CD14-positive monocyte (primary cell): ENCODE measurements at regions not wholly inside any gene's neighbourhood (a gene's known extent, or its start where the extent isn't known, plus 50 kb on each side); places are given as distances from the start of the nearest gene placed in this dataset.

ENCODE experiments used
- DNase-seq, 3 donors: peaks; one replicate each; pipeline ENCODE4 v3.0.0-alpha.2; 2011 to 2022
- H2AFZ ChIP-seq: 2 replicates; pipeline ENCODE4 v1.6.0; 2012; ENCODE audit warnings: mild to moderate bottlenecking, low read depth, low read length, inconsistent platforms; ENCODE audit not compliant: insufficient read depth, poor library complexity, severe bottlenecking
- H3K27ac ChIP-seq, 2 donors: 1 replicate in 1 of 2; 2 replicates in 1 of 2; pipeline ENCODE4 v1.5.1; 2012 to 2013; ENCODE audit warnings: low read length in 2 of 2, control low read depth in 1 of 2, inconsistent platforms in 1 of 2, low read depth in 1 of 2, mild to moderate bottlenecking in 1 of 2
- H3K27me3 ChIP-seq, 2 donors: one replicate each; pipeline versions ENCODE4 v1.6.0 to v1.6.1; 2011 to 2013; ENCODE audit warnings: low read length in 2 of 2; ENCODE audit not compliant: control insufficient read depth in 2 of 2, insufficient read depth in 2 of 2
- H3K36me3 ChIP-seq, 2 donors: replicated peaks in 1 of 2; 1 replicate in 1 of 2; 2 replicates in 1 of 2; pipeline versions ENCODE4 v1.5.1 to v1.6.1; 2012 to 2013; ENCODE audit warnings: low read length in 2 of 2, control low read depth in 1 of 2, inconsistent platforms in 1 of 2, mild to moderate bottlenecking in 1 of 2; ENCODE audit not compliant: insufficient read depth in 2 of 2, control insufficient read depth in 1 of 2
- H3K4me1 ChIP-seq, 2 donors: 1 replicate in 1 of 2; 2 replicates in 1 of 2; pipeline versions ENCODE4 v1.5.1 to v1.6.1; 2012 to 2013; ENCODE audit warnings: low read length in 2 of 2, control low read depth in 1 of 2, inconsistent platforms in 1 of 2, mild to moderate bottlenecking in 1 of 2, moderate library complexity in 1 of 2; ENCODE audit not compliant: insufficient read depth in 2 of 2, control insufficient read depth in 1 of 2
- H3K4me2 ChIP-seq: replicated peaks from 2 replicates; pipeline ENCODE3; 2012; ENCODE audit warnings: low read length, moderate library complexity, mild to moderate bottlenecking; ENCODE audit not compliant: poor library complexity, severe bottlenecking; ENCODE audit errors: extremely low read depth
- H3K4me3 ChIP-seq, 3 experiments: fragments of 200-600 bp in 1 of 3; sonication (generic) in 1 of 3; replicated peaks in 1 of 3; 1 replicate in 2 of 3; 2 replicates in 1 of 3; pipeline ENCODE4 v1.5.1; 2011 to 2013; ENCODE audit warnings: low read length in 3 of 3, mild to moderate bottlenecking in 3 of 3, control low read depth in 2 of 3, low read depth in 2 of 3, inconsistent platforms in 1 of 3, moderate library complexity in 1 of 3
- H3K79me2 ChIP-seq: 2 replicates; pipeline ENCODE4 v1.6.0; 2012; ENCODE audit warnings: mild to moderate bottlenecking, control low read depth, inconsistent platforms, low read length, moderate library complexity; ENCODE audit not compliant: insufficient read depth
- H3K9ac ChIP-seq: 2 replicates; pipeline ENCODE4 v1.6.0; 2017; ENCODE audit warnings: low read length, mild to moderate bottlenecking; ENCODE audit not compliant: insufficient read depth, poor library complexity, severe bottlenecking
- H3K9me3 ChIP-seq, 2 donors: replicated peaks in 1 of 2; 1 replicate in 1 of 2; 2 replicates in 1 of 2; pipeline versions ENCODE4 v1.5.1 to v1.6.1; 2012 to 2013; ENCODE audit warnings: low read length in 2 of 2, control low read depth in 1 of 2; ENCODE audit not compliant: control insufficient read depth in 1 of 2, insufficient read depth in 1 of 2
- H4K20me1 ChIP-seq: 2 replicates; pipeline ENCODE4 v1.6.0; 2012; ENCODE audit warnings: mild to moderate bottlenecking, low read length, control low read depth, moderate library complexity; ENCODE audit not compliant: insufficient read depth
- H3K27ac Mint-ChIP-seq, 7 donors: one replicate each; pipeline ENCODE4 v1.8.0; 2020; ENCODE audit warnings: mild to moderate bottlenecking in 7 of 7, mixed read lengths in 7 of 7, moderate library complexity in 6 of 7, inconsistent platforms in 2 of 7
- H3K27me3 Mint-ChIP-seq, 3 donors: one replicate each; pipeline ENCODE4 v1.8.0; 2021 to 2022; ENCODE audit warnings: low read depth in 3 of 3, mild to moderate bottlenecking in 3 of 3, mixed read lengths in 3 of 3, moderate library complexity in 3 of 3, inconsistent platforms in 1 of 3
- H3K36me3 Mint-ChIP-seq, 2 donors: one replicate each; pipeline ENCODE4 v1.8.0; 2020; ENCODE audit warnings: mixed read lengths in 2 of 2, inconsistent platforms in 1 of 2, mild to moderate bottlenecking in 1 of 2
- H3K4me1 Mint-ChIP-seq: one replicate; pipeline ENCODE4 v1.8.0; 2020; ENCODE audit warnings: mild to moderate bottlenecking, mixed read lengths
- H3K4me3 Mint-ChIP-seq, 2 donors: one replicate each; pipeline ENCODE4 v1.8.0; 2020; ENCODE audit warnings: mild to moderate bottlenecking in 2 of 2, mixed read lengths in 2 of 2, moderate library complexity in 1 of 2
- H3K9me3 Mint-ChIP-seq, 7 donors: one replicate each; pipeline ENCODE4 v1.8.0; 2020 to 2022; ENCODE audit warnings: mixed read lengths in 7 of 7, mild to moderate bottlenecking in 6 of 7, moderate library complexity in 6 of 7, inconsistent platforms in 2 of 7
- WGBS: methylation state at CpG from one replicate; pipeline ENCODE4 v1.1.5; 2013; ENCODE audit warnings: missing lambda C conversion rate; ENCODE audit not compliant: insufficient coverage; 5-methylcytosine and 5-hydroxymethylcytosine counted together
- intact Hi-C, 2 donors: fragments of 100-400 bp; cut with micrococcal nuclease; formaldehyde crosslinking; loops; one replicate each; pipeline versions ENCODE4 v1.15.0 to v1.15.1; 2023
- TF ChIP-seq, protein P1 (sequence below): fragments of 200-600 bp; IDR thresholded peaks from one replicate; pipeline ENCODE4 v1.8.0; 2022; ENCODE audit warnings: antibody characterized with exemption, mild to moderate bottlenecking

DNA sequence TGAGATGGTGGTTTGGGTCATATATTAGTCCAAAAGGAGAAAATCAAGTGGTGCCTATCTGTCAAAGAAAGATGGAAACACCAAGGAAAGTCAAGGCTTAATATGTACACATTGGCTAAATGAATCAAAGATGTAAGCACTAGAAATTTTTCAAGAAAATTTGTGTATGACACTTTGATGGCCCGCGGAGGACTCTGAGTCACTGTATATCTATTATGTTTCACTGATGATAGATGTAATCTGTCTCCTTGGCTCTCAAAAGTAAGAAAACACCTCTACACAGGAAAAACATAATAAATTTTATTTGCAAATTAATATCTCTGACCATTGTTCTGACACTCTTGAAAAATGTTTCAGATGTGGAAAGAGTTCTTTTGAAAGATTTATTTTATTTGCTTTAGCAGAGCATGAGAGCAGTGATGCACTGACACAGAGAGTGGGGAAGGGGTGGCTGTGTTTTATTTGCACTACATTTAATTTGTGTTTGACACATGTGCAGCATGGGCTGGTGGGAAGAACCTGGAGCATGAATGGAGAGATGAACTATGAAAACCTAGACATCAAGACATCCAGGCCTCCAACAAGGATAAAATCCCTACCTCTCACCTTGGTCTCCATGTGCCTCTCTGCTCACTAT, 180.8 kb upstream of the GAS1 start:
- H3K27ac Mint-ChIP-seq: no peak overlapping the region
- Histone ChIP-seq H3K36me3 (no peaks in the 10 kb centered on the region), H3K9me3 (peaks cover 0 to 10% of the 10 kb centered on the region in 2 donors), H3K4me3 (no peak overlapping the region), H4K20me1 (no peaks in the 10 kb centered on the region), H3K9ac (no peak overlapping the region), H2AFZ (no peak overlapping the region), H3K79me2 (no peaks in the 10 kb centered on the region), H3K27ac (no peak overlapping the region), H3K27me3 (no peaks in the 10 kb centered on the region), H3K4me1 (no peaks in the 10 kb centered on the region), H3K4me2 (no peak overlapping the region)
- WGBS: no CpG with 5 or more reads among the region's 2 CpGs
- DNase-seq: no peak
- no peaks in the 10 kb centered on the region for H3K36me3 Mint-ChIP-seq
- no peaks in the 10 kb centered on the region for H3K4me1 Mint-ChIP-seq
- intact Hi-C loops: no loop called here
- H3K9me3 Mint-ChIP-seq: peaks cover 0 to 19% (median 4%) of the 10 kb centered on the region in 7 donors
- H3K4me3 Mint-ChIP-seq: no peak overlapping the region
- TF ChIP-seq, protein P1, sequence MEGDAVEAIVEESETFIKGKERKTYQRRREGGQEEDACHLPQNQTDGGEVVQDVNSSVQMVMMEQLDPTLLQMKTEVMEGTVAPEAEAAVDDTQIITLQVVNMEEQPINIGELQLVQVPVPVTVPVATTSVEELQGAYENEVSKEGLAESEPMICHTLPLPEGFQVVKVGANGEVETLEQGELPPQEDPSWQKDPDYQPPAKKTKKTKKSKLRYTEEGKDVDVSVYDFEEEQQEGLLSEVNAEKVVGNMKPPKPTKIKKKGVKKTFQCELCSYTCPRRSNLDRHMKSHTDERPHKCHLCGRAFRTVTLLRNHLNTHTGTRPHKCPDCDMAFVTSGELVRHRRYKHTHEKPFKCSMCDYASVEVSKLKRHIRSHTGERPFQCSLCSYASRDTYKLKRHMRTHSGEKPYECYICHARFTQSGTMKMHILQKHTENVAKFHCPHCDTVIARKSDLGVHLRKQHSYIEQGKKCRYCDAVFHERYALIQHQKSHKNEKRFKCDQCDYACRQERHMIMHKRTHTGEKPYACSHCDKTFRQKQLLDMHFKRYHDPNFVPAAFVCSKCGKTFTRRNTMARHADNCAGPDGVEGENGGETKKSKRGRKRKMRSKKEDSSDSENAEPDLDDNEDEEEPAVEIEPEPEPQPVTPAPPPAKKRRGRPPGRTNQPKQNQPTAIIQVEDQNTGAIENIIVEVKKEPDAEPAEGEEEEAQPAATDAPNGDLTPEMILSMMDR: no peak
- H3K27me3 Mint-ChIP-seq: peaks cover 3 to 5% (median 4%) of the 10 kb centered on the region in 3 donors

DNA sequence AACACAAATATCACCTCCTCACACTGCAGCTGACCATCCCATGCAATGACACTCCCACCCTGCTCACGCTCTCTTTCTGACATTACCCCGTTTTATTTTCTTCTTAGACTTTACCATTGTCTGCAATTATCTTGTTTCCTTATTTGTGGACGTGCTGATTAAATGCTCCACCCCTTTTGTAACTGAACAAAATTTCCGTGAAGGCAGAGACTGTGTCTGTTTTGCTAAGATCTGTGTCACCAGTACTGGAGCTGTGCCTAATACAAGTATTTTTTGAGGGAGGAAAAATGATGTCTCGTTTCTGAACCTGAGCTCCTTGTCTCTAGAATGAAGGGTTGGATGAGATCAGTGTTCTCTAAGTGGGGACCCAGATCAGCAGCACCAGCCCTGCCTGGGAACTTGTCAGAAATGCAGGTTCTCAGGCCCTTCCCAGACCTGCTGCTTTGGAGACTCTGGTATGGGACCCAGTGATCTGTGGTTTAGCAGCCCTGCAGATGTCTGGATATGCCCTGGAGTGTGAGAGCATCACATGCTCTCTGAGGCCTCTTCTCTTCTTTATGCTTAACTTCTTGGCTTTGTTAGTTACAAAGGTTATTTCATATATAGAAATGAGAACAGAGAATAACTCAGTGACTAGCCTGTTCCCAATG, 181.7 kb upstream of the GAS1 start:
- H3K79me2 ChIP-seq: no peaks in the 10 kb centered on the region

More for the DNA sequence above, 181.7 kb upstream of the GAS1 start:
- Mint-ChIP-seq H3K27me3 (peaks cover 0 to 4% (median 2%) of the 10 kb centered on the region in 3 donors), H3K36me3 (no peaks in the 10 kb centered on the region), H3K27ac (no peak overlapping the region), H3K4me1 (no peaks in the 10 kb centered on the region), H3K4me3 (no peak overlapping the region), H3K9me3 (peaks cover 0 to 20% (median 4%) of the 10 kb centered on the region in 7 donors)
- WGBS: 89% methylated on average over 4 of the region's 5 CpGs
- intact Hi-C loops: no loop called here
- no peak overlapping the region for H3K4me2 ChIP-seq
- TF ChIP-seq, protein P1: no peak
- no peaks in the 10 kb centered on the region for H3K4me1 ChIP-seq
- no peaks in the 10 kb centered on the region for H3K36me3 ChIP-seq
- no peak for DNase-seq
- no peak overlapping the region for H3K27ac ChIP-seq
- peaks cover 0 to 10% of the 10 kb centered on the region in 2 donors for H3K9me3 ChIP-seq
- H3K4me3 ChIP-seq: no peak overlapping the region
- H3K9ac ChIP-seq: no peak overlapping the region
- no peaks in the 10 kb centered on the region for H4K20me1 ChIP-seq
- H2AFZ ChIP-seq: no peak overlapping the region
- no peaks in the 10 kb centered on the region for H3K27me3 ChIP-seq
